Activated CD4-positive, alpha-beta T cell treated with anti-CD3 and anti-CD28 coated beads, Interleukin-2, amount 50 U/mL, for 16 hours (primary cell): ENCODE measurements at regions not wholly inside any gene's neighbourhood (a gene's known extent, or its start where the extent isn't known, plus 50 kb on each side); places are given as distances from the start of the nearest gene placed in this dataset.
"Not testable (repeated sequence)": the region's sequence is repeated elsewhere in the genome, so short reads cannot be mapped to it uniquely, and the experiment has no call there.

Experiments
- DNase-seq: peaks from one replicate; pipeline ENCODE4 v3.0.0-alpha.2; 2020

- no peak for DNase-seq
These were observed 67.5 kb upstream of the CEP85L start for GRCh38 chr6:118718903-118719302.

GRCh38 chr6:118718297-118718696, 66.9 kb upstream of the CEP85L start:
- no peak for DNase-seq

DNA sequence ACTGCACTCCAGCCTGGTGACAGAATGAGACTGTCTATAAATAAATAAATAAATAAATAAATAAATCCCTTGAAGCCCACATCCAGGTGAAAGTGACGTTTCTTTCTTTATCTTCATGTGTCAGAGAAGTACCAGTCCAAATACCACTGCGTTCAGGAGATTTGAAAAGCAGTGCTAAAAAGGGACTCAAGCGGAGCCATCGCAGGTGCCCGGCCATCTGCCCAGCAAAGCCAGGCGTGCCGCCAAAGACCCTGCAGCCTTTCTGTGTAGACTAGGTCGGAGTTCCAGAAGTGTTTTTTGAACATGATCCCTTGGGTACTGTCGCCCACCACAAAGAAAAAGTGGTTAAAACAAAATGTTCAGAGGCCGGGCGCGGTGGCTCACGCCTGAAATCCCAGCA, 65.7 kb upstream of the CEP85L start:
- DNase-seq: no peak

- not testable (repeated sequence) for DNase-seq
These were observed 64.5 kb upstream of the CEP85L start for GRCh38 chr6:118715907-118716306.

DNA sequence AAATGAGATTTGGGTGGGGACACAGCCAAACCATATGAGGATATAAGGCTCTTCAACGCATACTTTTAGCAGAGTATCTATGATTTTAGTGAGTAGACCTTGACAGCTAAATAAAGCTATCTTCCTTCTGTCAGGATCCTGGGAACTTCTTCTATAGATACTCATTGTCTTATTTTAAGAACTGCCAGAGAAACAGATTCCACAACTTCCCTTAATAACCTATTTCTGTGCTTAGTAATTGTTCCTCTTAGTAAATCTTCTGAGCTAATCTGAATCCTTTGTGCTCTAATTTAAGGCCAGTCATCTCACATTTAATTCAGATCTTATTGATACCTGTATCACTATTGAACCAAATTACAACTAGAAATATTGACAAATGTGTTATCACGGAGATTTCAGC, 64.0 kb upstream of the CEP85L start:
- DNase-seq: no peak

- DNase-seq: no peak
These were observed 63.4 kb upstream of the CEP85L start for GRCh38 chr6:118714756-118715155.

- DNase-seq: peak; percentile 53
These were observed 61.6 kb upstream of the CEP85L start for GRCh38 chr6:118712969-118713368.

GRCh38 chr6:118710616-118711015, 59.2 kb upstream of the CEP85L start:
- no peak for DNase-seq

GRCh38 chr6:118709859-118710350, 58.5 kb upstream of the CEP85L start:
- DNase-seq: peak; percentile 94

GRCh38 chr6:118708744-118709143, 57.4 kb upstream of the CEP85L start:
- no peak for DNase-seq

- peak; percentile 28 for DNase-seq
These were observed 56.7 kb upstream of the CEP85L start for GRCh38 chr6:118708055-118708454.

- no peak for DNase-seq
These were observed 55.3 kb upstream of the CEP85L start for GRCh38 chr6:118706702-118707101.

GRCh38 chr6:118705544-118706491, 54.4 kb upstream of the CEP85L start:
- peak; percentile 47 for DNase-seq

- no peak for DNase-seq
These were observed 53.5 kb upstream of the CEP85L start for GRCh38 chr6:118704915-118705314.

- not testable (repeated sequence) for DNase-seq
These were observed 49.9 kb upstream of the CEP85L start for GRCh38 chr6:118701260-118701659.
